ENCODE measurements at regions not wholly inside any gene's neighbourhood (a gene's known extent, or its start where the extent isn't known, plus 50 kb on each side); places are given as distances from the start of the nearest gene placed in this dataset.

DNA sequence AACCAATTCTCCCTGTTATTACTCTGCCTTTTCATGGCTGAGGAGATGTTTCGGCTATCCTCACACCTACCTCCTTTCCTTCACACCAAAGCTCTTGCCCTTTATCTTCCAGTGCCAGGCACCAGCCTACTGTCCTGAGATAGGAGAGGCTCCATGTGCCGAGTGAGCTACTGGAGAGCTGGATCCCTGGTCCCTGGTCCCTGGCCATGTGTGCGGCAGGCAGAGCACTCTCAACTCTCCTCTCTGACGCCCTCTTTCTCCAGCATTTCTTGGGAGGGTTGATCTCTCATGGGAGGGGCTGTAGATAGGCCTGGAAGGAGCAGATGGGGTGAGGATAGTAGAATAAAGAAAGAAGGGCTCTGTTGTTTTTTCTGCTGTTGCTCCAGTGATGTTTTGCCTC is 277.1 kb upstream of the UMPS start:
- no peak for TF ChIP-seq EZH2 (IDR thresholded peaks at IDR 0.05; ENCODE audit: low read depth)
- TF ChIP-seq, protein P1, sequence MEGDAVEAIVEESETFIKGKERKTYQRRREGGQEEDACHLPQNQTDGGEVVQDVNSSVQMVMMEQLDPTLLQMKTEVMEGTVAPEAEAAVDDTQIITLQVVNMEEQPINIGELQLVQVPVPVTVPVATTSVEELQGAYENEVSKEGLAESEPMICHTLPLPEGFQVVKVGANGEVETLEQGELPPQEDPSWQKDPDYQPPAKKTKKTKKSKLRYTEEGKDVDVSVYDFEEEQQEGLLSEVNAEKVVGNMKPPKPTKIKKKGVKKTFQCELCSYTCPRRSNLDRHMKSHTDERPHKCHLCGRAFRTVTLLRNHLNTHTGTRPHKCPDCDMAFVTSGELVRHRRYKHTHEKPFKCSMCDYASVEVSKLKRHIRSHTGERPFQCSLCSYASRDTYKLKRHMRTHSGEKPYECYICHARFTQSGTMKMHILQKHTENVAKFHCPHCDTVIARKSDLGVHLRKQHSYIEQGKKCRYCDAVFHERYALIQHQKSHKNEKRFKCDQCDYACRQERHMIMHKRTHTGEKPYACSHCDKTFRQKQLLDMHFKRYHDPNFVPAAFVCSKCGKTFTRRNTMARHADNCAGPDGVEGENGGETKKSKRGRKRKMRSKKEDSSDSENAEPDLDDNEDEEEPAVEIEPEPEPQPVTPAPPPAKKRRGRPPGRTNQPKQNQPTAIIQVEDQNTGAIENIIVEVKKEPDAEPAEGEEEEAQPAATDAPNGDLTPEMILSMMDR (conservative IDR thresholded peaks at IDR 0.05) = no peak
